8988T (cell line): ENCODE measurements at regions not wholly inside any gene's neighbourhood (a gene's known extent, or its start where the extent isn't known, plus 50 kb on each side); places are given as distances from the start of the nearest gene placed in this dataset.
"Not testable (repeated sequence)": the region's sequence is repeated elsewhere in the genome, so short reads cannot be mapped to it uniquely, and the experiment has no call there.

ENCODE experiments used
- DNase-seq: peaks from one replicate; pipeline ENCODE4 v3.0.0; 2011

DNA sequence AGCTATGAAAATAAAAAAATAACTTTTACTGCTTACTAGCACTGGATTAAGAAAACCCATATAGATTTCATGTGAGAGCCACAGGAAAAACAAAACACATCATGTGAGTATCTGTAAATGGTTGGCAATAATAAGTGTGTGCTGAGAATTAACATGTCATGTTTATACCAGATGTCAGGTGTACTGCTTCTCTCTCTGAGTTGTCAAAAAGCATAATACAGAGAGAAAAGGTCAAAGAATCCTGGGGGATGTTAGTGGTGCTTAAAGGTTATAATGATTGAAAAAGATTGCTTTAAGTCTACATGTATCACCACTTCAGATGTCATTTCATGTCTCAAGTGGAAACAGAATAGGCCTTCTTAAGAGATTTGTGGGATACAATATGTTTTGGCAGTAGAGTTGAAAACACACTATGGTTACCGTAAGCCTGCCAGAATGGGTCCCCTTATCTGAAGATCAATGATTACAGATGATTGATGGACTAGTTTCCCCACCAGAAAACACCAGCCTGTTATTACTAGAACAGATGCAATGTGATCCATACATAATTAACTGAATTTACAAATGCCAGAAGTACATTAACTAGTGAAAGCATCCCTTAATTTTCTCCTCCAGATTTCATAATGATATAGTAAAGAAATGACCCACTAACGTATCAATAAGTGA is 204.1 kb downstream of the CNTN3 start:
- DNase-seq, result no peak

- no peak for DNase-seq
Observed at GRCh38 chr3:74409066-74409465, 205.4 kb downstream of the CNTN3 start.

GRCh38 chr3:74403307-74403706 is 211.2 kb downstream of the CNTN3 start:
- no peak for DNase-seq

GRCh38 chr3:74402821-74403220 is 211.6 kb downstream of the CNTN3 start:
- DNase-seq, result no peak

- no peak for DNase-seq
Observed at GRCh38 chr3:74393426-74393825, 221.0 kb downstream of the CNTN3 start.

- no peak for DNase-seq
Observed at GRCh38 chr3:74390121-74390877, 224.2 kb downstream of the CNTN3 start.

- no peak for DNase-seq
Observed at GRCh38 chr3:74387111-74387735, 227.2 kb downstream of the CNTN3 start.

- no peak for DNase-seq
Observed at GRCh38 chr3:74384159-74384558, 230.3 kb downstream of the CNTN3 start.

DNA sequence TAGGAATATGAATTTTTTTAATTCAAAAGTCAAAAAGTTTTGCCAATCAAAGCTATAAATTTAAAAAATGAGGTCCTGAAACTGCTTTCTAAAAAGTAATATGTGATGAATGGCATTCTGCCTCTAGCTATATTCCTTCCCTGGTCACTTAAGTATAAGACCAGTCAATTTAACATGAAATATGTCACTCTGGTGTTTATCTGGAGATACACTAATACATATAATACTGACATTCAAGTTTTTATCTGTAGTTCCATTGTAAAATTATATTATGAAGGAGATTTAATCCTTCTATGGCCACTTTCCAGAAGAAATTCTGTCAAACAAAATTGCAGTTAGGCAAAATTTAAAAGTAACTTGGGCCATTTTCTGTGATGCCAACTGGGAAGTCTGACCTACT is 236.8 kb downstream of the CNTN3 start:
- no peak for DNase-seq

DNA sequence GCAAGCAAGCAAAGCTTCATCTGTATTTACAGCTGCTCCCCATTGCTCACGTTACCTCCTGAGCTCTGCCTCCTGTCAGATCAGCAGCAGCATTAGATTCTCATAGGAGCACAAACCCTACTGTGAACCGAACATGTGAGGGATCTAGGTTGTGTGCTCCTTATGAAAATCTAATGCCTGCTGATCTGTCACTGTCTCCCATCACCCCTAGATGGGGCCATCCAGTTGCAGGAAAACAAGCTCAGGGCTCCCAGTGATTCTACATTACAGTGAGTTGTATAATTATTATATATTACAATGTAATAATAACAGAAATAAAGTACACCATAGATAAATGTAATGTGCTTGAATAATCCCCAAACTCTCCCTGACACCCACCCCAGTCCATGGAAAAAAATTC is 238.1 kb downstream of the CNTN3 start:
- DNase-seq, result not testable (repeated sequence)

GRCh38 chr3:74375653-74376052 is 238.8 kb downstream of the CNTN3 start:
- no peak for DNase-seq

- no peak for DNase-seq
Observed at GRCh38 chr3:74372743-74373142, 241.7 kb downstream of the CNTN3 start.

DNA sequence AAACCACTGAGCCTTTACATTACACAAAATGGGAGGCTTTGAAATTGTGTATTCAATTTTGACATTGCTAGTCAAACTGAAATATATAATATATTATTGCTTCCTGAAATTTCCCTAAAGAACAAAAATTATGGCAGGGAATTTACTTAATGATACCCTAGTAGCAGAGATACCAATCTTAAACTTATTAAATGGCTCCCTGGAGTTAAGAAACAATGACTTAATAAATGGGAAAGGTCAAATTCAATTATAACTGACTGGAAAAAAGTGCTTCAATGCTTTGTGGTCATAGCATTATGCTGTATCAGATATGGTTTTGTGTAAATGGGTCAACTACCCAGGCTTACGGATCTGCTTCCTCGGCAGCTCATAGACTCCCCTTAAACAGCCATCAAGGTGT is 244.1 kb downstream of the CNTN3 start:
- DNase-seq, result no peak

- no peak for DNase-seq
Observed at GRCh38 chr3:74366331-74366730, 248.1 kb downstream of the CNTN3 start.

DNA sequence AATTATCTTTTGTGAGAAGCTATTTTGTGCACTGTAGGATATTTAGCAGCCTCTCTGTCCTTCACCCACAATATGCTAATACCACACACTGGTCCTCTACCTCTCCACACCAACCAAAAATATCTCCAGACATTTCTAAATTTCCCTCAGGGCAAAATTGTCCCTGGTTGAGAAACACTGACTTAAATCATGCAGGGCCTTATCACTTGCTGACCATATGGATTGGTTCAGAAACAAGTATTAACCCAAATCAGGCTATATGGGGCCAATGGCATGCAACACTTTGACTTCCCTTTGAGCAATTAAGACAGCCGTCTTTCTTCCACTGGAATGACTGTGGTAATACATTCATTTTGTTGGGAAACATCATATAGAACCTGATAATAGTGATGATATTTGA is 251.1 kb downstream of the CNTN3 start:
- DNase-seq, result no peak

DNA sequence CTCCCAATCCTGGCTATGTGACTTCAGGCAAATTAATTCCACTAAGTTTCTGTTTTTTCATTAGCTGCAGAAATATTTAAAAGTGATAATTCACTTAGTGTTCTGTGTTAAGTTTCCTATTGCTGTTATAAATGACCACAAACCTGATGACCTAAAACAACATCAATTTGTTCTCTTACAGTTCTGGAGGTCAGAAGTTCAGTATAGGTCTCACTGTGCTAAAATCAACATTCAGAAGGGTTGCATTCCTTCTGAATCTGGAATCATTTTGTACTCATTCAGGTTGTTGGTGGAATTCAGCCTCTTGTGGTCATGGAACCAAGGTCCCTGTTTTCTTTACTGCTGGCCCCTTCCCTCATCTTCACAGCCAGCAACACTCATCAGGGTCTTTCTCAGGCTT is 254.1 kb downstream of the CNTN3 start:
- no peak for DNase-seq

GRCh38 chr3:74357881-74358280 is 256.6 kb downstream of the CNTN3 start:
- no peak for DNase-seq

DNA sequence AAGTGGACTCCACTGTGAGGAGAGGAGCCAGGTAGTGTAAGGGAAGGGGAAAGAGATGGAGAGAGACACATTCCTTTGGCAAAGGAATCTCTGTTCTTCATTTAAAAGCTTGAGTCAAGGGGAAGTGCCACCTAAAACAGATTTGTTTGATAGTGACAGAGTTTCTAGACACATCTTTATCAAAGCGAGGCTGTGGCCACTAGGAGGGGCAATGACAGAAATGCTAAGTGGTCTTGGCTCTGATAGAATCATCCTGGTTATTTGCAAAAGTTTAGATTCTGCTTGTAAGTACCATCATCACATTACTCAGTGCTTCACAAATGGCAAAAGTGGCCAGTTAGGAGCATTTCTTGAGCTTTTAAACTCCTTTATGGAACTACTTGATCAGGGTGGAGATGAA is 261.4 kb downstream of the CNTN3 start:
- DNase-seq, result no peak

DNA sequence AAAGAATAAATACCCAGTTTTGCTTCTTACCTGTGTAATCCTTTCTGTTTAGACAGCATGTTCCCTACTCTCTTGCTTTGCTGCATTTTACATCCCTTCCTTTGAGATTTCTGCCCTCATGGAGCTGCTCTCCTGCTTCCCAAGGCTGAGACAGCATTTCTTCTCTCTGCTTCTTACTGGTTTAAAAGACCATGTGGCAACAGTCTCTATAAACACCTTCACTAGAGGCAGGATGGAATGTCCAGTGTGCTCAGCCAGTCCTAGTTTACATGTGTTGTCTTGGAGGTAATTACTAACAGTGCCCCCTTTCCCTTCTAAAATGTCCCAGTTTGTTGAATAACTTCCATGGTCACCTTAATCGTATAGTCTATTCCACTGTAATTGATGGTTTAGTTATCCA is 262.3 kb downstream of the CNTN3 start:
- DNase-seq, result no peak

DNA sequence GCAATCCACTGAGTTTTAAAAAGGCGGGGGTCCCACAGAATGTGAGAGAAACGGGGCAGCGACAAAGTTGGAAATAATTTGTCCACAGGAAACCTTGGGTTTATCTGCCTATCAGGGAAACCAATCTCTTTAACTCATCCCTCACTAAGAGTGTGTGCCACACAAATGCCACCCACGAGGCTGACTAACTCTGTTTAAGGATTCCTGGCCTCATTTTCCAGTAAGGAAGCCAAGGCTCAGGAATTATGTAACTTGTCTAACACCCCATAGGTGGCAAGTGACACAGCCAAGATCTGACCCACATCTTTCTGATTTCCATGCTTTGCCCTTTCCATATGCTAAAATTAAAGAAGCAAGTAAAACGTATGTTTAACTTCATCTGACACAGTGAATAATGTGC is 263.2 kb downstream of the CNTN3 start:
- no peak for DNase-seq

- DNase-seq, result no peak
Observed at GRCh38 chr3:74349015-74349414, 265.4 kb downstream of the CNTN3 start.

- no peak for DNase-seq
Observed at GRCh38 chr3:74347563-74348268, 266.7 kb downstream of the CNTN3 start.

DNA sequence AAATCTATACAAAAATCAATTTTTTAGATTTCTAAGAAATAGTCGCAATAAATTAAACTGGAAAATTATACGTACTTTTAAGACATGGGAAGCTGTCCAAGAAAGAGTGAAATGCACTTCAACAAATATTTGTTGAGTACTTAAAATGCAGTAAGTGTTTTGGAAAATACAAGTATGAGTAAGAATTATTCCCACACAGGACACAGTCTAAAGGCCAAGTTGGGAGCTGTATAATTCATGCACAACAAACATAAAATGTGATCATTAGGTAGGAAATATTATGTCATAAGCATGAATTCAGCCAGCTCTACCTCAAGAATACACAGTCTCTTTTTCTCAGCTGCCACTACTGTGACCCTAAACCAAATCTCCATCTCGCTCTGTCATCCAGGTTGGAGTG is 267.6 kb downstream of the CNTN3 start:
- DNase-seq, result no peak

- DNase-seq, result no peak
Observed at GRCh38 chr3:74345701-74346100, 268.8 kb downstream of the CNTN3 start.
